Activated T-cell treated with anti-CD3 and anti-CD28 coated beads, Interleukin-2, amount 50 U/mL, for 4 hours (primary cell): ENCODE measurements at regions not wholly inside any gene's neighbourhood (a gene's known extent, or its start where the extent isn't known, plus 50 kb on each side); places are given as distances from the start of the nearest gene placed in this dataset.
"Not testable (repeated sequence)": the region's sequence is repeated elsewhere in the genome, so short reads cannot be mapped to it uniquely, and the experiment has no call there.

Experiments
- ATAC-seq, 2 donors: fragments of 200-7000 bp; cut with Tn5 transposase; one replicate each; pipeline ENCODE4 v1.10.0; 2021
- DNase-seq: peaks from one replicate; pipeline ENCODE4 v3.0.0-alpha.2; 2020
- H3K27me3 Mint-ChIP-seq: one replicate; pipeline ENCODE4 v1.8.0; 2021; ENCODE audit warnings: low read depth, mixed read lengths
- H3K36me3 Mint-ChIP-seq: one replicate; pipeline ENCODE4 v1.8.0; 2022; ENCODE audit warnings: mixed read lengths; ENCODE audit not compliant: insufficient read depth
- H3K4me1 Mint-ChIP-seq: one replicate; pipeline ENCODE4 v1.8.0; 2021; ENCODE audit warnings: low read depth, mixed read lengths
- H3K4me3 Mint-ChIP-seq: one replicate; pipeline ENCODE4 v1.8.0; 2021; ENCODE audit warnings: mild to moderate bottlenecking, moderate library complexity, mixed read lengths
- H3K9me3 Mint-ChIP-seq: one replicate; pipeline ENCODE4 v1.8.0; 2021; ENCODE audit warnings: mixed read lengths

GRCh38 chr6:22157233-22157632, 139.6 kb downstream of the PRL start:
- ATAC-seq (no peak), DNase-seq (no peak)
- no peaks in the 10 kb centered on the region for H3K4me1 Mint-ChIP-seq
- H3K36me3 Mint-ChIP-seq = no peaks in the 10 kb centered on the region
- no peak overlapping the region for H3K4me3 Mint-ChIP-seq
- no peaks in the 10 kb centered on the region for H3K27me3 Mint-ChIP-seq
- no peaks in the 10 kb centered on the region for H3K9me3 Mint-ChIP-seq

GRCh38 chr6:22164236-22164635, 132.6 kb downstream of the PRL start:
- no peaks in the 10 kb centered on the region for H3K27me3 Mint-ChIP-seq
- ATAC-seq = no peak
- H3K4me3 Mint-ChIP-seq = no peak overlapping the region
- no peaks in the 10 kb centered on the region for H3K4me1 Mint-ChIP-seq
- peaks cover 6% of the 10 kb centered on the region for H3K9me3 Mint-ChIP-seq
- H3K36me3 Mint-ChIP-seq = no peaks in the 10 kb centered on the region
- DNase-seq = no peak

GRCh38 chr6:22171006-22171405, 125.8 kb downstream of the PRL start:
- not testable (repeated sequence) for ATAC-seq, DNase-seq, H3K36me3 Mint-ChIP-seq, H3K27me3 Mint-ChIP-seq, H3K4me3 Mint-ChIP-seq, H3K4me1 Mint-ChIP-seq
- H3K9me3 Mint-ChIP-seq = peaks cover 11% of the 10 kb centered on the region

GRCh38 chr6:22171885-22172284, 125.0 kb downstream of the PRL start:
- H3K4me3 Mint-ChIP-seq, H3K36me3 Mint-ChIP-seq, ATAC-seq, H3K4me1 Mint-ChIP-seq, DNase-seq, H3K27me3 Mint-ChIP-seq: not testable (repeated sequence)
- H3K9me3 Mint-ChIP-seq = peaks cover 11% of the 10 kb centered on the region

GRCh38 chr6:22173311-22173710, 123.5 kb downstream of the PRL start:
- H3K27me3 Mint-ChIP-seq = no peaks in the 10 kb centered on the region
- peaks cover 11% of the 10 kb centered on the region for H3K9me3 Mint-ChIP-seq
- H3K4me1 Mint-ChIP-seq = no peaks in the 10 kb centered on the region
- ATAC-seq = no peak
- no peak overlapping the region for H3K4me3 Mint-ChIP-seq
- H3K36me3 Mint-ChIP-seq = no peaks in the 10 kb centered on the region
- no peak for DNase-seq

GRCh38 chr6:22180250-22180649, 116.6 kb downstream of the PRL start:
- ATAC-seq, H3K36me3 Mint-ChIP-seq, H3K4me1 Mint-ChIP-seq, H3K4me3 Mint-ChIP-seq, DNase-seq, H3K27me3 Mint-ChIP-seq: not testable (repeated sequence)
- H3K9me3 Mint-ChIP-seq = peaks cover 29% of the 10 kb centered on the region

- DNase-seq = no peak
These were observed 112.5 kb downstream of the PRL start for GRCh38 chr6:22184371-22184770.

GRCh38 chr6:22189946-22190345, 106.9 kb downstream of the PRL start:
- Mint-ChIP-seq H3K27me3 (no peaks in the 10 kb centered on the region), H3K4me1 (no peaks in the 10 kb centered on the region), H3K4me3 (no peak overlapping the region), H3K9me3 (peaks cover 4% of the 10 kb centered on the region), H3K36me3 (no peaks in the 10 kb centered on the region)
- DNase-seq = no peak
- ATAC-seq = no peak

More at GRCh38 chr6:22184371-22184770, 112.5 kb downstream of the PRL start:
- no peak for ATAC-seq
- no peaks in the 10 kb centered on the region for H3K36me3 Mint-ChIP-seq
- no peak overlapping the region for H3K4me3 Mint-ChIP-seq
- H3K27me3 Mint-ChIP-seq = no peaks in the 10 kb centered on the region
- no peaks in the 10 kb centered on the region for H3K4me1 Mint-ChIP-seq
- H3K9me3 Mint-ChIP-seq = peaks cover 29% of the 10 kb centered on the region

GRCh38 chr6:22194188-22194921, 102.5 kb downstream of the PRL start:
- Mint-ChIP-seq H3K9me3 (peaks cover 4% of the 10 kb centered on the region), H3K4me3 (no peak overlapping the region), H3K4me1 (no peaks in the 10 kb centered on the region), H3K27me3 (no peaks in the 10 kb centered on the region), H3K36me3 (no peaks in the 10 kb centered on the region)
- ATAC-seq (no peak), DNase-seq (no peak)

GRCh38 chr6:22199771-22200170, 97.1 kb downstream of the PRL start:
- DNase-seq (no peak), ATAC-seq (no peak)
- H3K36me3 Mint-ChIP-seq = no peaks in the 10 kb centered on the region
- H3K9me3 Mint-ChIP-seq = no peaks in the 10 kb centered on the region
- no peak overlapping the region for H3K4me3 Mint-ChIP-seq
- H3K4me1 Mint-ChIP-seq = no peaks in the 10 kb centered on the region
- H3K27me3 Mint-ChIP-seq = no peaks in the 10 kb centered on the region

GRCh38 chr6:22204153-22204552, 92.7 kb downstream of the PRL start:
- Mint-ChIP-seq H3K27me3 (no peaks in the 10 kb centered on the region), H3K36me3 (no peaks in the 10 kb centered on the region), H3K4me1 (no peaks in the 10 kb centered on the region), H3K4me3 (no peak overlapping the region), H3K9me3 (peaks cover 3% of the 10 kb centered on the region)
- ATAC-seq (no peak), DNase-seq (no peak)

- no peak for DNase-seq
- no peaks in the 10 kb centered on the region for H3K36me3 Mint-ChIP-seq
- no peak overlapping the region for H3K4me3 Mint-ChIP-seq
- peaks cover 3% of the 10 kb centered on the region for H3K9me3 Mint-ChIP-seq
- no peak for ATAC-seq
- H3K27me3 Mint-ChIP-seq = no peaks in the 10 kb centered on the region
- H3K4me1 Mint-ChIP-seq = no peaks in the 10 kb centered on the region
These were observed 91.6 kb downstream of the PRL start for GRCh38 chr6:22205266-22205665.

GRCh38 chr6:22206106-22206505, 90.7 kb downstream of the PRL start:
- DNase-seq = no peak
- ATAC-seq = no peak
- Mint-ChIP-seq H3K4me1 (no peaks in the 10 kb centered on the region), H3K36me3 (no peaks in the 10 kb centered on the region), H3K27me3 (no peaks in the 10 kb centered on the region), H3K4me3 (no peak overlapping the region), H3K9me3 (peaks cover 3% of the 10 kb centered on the region)

GRCh38 chr6:22208026-22208425, 88.8 kb downstream of the PRL start:
- no peaks in the 10 kb centered on the region for H3K4me1 Mint-ChIP-seq
- no peaks in the 10 kb centered on the region for H3K27me3 Mint-ChIP-seq
- no peak for DNase-seq
- no peak overlapping the region for H3K4me3 Mint-ChIP-seq
- peaks cover 3% of the 10 kb centered on the region for H3K9me3 Mint-ChIP-seq
- no peaks in the 10 kb centered on the region for H3K36me3 Mint-ChIP-seq
- no peak for ATAC-seq

GRCh38 chr6:22214314-22214713, 82.5 kb downstream of the PRL start:
- ATAC-seq = no peak
- no peak for DNase-seq
- Mint-ChIP-seq H3K4me3 (no peak overlapping the region), H3K27me3 (no peaks in the 10 kb centered on the region), H3K36me3 (no peaks in the 10 kb centered on the region), H3K9me3 (no peaks in the 10 kb centered on the region), H3K4me1 (no peaks in the 10 kb centered on the region)
